Ishikawa (cell line): ENCODE measurements at regions not wholly inside any gene's neighbourhood (a gene's known extent, or its start where the extent isn't known, plus 50 kb on each side); places are given as distances from the start of the nearest gene placed in this dataset.

Source experiments
- CEBPB ChIP-seq: IDR thresholded peaks from 2 replicates; pipeline ENCODE4 v1.6.1; 2012
- CREB1 ChIP-seq: IDR thresholded peaks from 2 replicates; pipeline ENCODE4 v1.6.1; 2012; ENCODE audit warnings: low read depth
- EGR1 ChIP-seq: IDR thresholded peaks from 2 replicates; pipeline ENCODE4 v1.6.1; 2012
- EP300 ChIP-seq: IDR thresholded peaks from 2 replicates; pipeline ENCODE4 v1.6.1; 2012; ENCODE audit warnings: borderline replicate concordance
- FOXM1 ChIP-seq: IDR thresholded peaks from 2 replicates; pipeline ENCODE4 v1.6.1; 2012; ENCODE audit warnings: low read depth, borderline replicate concordance
- MAX ChIP-seq: IDR thresholded peaks from 2 replicates; pipeline ENCODE4 v1.6.1; 2012
- NFIC ChIP-seq: IDR thresholded peaks from 2 replicates; pipeline ENCODE4 v1.6.1; 2012
- RAD21 ChIP-seq: IDR thresholded peaks from 2 replicates; pipeline ENCODE4 v1.6.1; 2012; ENCODE audit warnings: low read depth
- REST ChIP-seq: IDR thresholded peaks from 2 replicates; pipeline ENCODE4 v1.6.1; 2012; ENCODE audit warnings: low read depth, mild to moderate bottlenecking
- TAF1 ChIP-seq: IDR thresholded peaks from 2 replicates; pipeline ENCODE4 v1.6.1; 2012; ENCODE audit warnings: low read depth, mild to moderate bottlenecking
- TCF12 ChIP-seq: IDR thresholded peaks from 2 replicates; pipeline ENCODE4 v1.6.1; 2012; ENCODE audit warnings: low read depth
- TEAD4 ChIP-seq: IDR thresholded peaks from 2 replicates; pipeline ENCODE4 v1.6.1; 2012
- USF1 ChIP-seq: IDR thresholded peaks from 2 replicates; pipeline ENCODE4 v1.6.1; 2012
- YY1 ChIP-seq: IDR thresholded peaks from 2 replicates; pipeline ENCODE4 v1.6.1; 2012; ENCODE audit warnings: low read depth
- ZBTB7A ChIP-seq: IDR thresholded peaks from 2 replicates; pipeline ENCODE4 v1.6.1; 2012; ENCODE audit warnings: low read depth

GRCh38 chr2:220366765-220367164, 739.3 kb downstream of the SLC4A3 start:
- no peak for TF ChIP-seq ZBTB7A
- TF ChIP-seq FOXM1, result no peak
- TF ChIP-seq CEBPB, result no peak
- no peak for TF ChIP-seq YY1
- no peak for TF ChIP-seq TAF1
- no peak for TF ChIP-seq USF1
- TF ChIP-seq CREB1, result no peak
- TF ChIP-seq EP300, result no peak
- no peak for TF ChIP-seq TCF12
- no peak for TF ChIP-seq MAX
- no peak for TF ChIP-seq TEAD4
- TF ChIP-seq NFIC, result no peak
- no peak for TF ChIP-seq RAD21
- TF ChIP-seq REST, result no peak
- no peak for TF ChIP-seq EGR1

DNA sequence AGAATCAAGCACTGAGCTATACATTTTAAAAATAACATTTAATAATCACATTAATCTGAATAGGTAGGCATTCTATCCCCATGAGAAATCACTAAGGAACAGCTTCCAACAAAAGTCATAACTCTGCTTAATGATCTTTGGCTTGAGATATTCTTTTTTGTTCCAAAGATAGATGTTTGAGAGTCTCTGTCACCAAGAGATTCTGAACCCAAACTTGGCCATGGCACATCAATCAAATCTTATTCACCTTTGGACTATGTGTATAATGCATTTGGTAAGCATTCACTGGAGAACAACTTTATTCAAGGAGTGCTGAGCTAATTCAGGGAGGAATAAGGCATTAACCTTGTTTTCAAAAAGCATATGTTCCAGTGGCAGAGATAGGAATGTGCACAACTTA, 743.3 kb downstream of the SLC4A3 start:
- TF ChIP-seq EGR1 (no peak), EP300 (no peak), NFIC (no peak), TEAD4 (no peak), USF1 (no peak)

DNA sequence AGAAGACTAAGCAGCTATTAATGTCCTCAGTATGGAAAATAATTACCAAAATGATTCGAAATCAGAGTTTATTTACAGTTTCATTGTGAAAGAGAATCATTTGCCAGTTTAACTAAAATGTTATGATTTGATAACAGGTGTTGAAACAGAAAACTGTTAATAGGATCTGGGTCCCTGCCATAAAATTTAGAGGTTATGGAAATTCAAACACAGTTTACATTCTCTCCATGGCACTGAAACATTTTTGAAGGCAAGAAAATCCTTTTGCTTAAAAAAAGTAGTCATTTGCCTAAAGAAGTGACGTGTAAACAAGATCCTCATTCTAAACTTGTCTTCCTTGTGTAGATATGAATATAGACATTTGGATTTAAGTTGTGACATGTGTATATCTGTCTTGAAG, 743.8 kb downstream of the SLC4A3 start:
- TF ChIP-seq TCF12, result no peak
- TF ChIP-seq YY1, result no peak
- TF ChIP-seq TAF1, result no peak
- no peak for TF ChIP-seq EGR1
- no peak for TF ChIP-seq NFIC
- no peak for TF ChIP-seq EP300
- TF ChIP-seq MAX, result no peak
- TF ChIP-seq RAD21, result no peak
- TF ChIP-seq CREB1, result no peak
- TF ChIP-seq TEAD4, result no peak
- TF ChIP-seq ZBTB7A, result no peak
- TF ChIP-seq CEBPB, result no peak
- TF ChIP-seq USF1, result no peak
- no peak for TF ChIP-seq FOXM1

- TF ChIP-seq CEBPB (no peak), REST (no peak), ZBTB7A (no peak), RAD21 (no peak), TCF12 (no peak), FOXM1 (no peak), MAX (no peak), TAF1 (no peak), USF1 (no peak), NFIC (no peak), EP300 (no peak), TEAD4 (no peak), EGR1 (no peak), CREB1 (no peak), YY1 (no peak)
These were observed 746.4 kb downstream of the SLC4A3 start for GRCh38 chr2:220373878-220374277.

DNA sequence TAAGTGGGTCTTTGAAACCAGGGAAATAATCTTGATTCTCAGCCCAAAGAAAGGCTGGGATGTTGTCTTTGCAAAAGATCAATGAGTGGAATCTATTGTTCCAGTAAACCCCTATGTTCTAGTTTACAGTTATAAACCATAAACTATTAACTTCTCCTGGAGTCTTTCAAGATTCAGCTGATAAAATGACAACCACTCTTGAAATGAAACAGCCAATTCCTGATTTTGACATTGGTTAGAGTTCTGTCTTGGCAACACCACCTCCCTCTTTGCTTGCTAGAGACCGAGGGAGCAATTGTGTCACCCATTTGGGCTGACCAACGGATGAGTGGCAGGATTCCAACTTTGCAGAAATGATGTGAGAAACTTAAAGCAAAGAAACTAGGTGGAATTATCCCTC, 746.9 kb downstream of the SLC4A3 start:
- TF ChIP-seq YY1, result no peak
- no peak for TF ChIP-seq TEAD4
